Activated CD4-positive, alpha-beta T cell treated with anti-CD3 and anti-CD28 coated beads, Interleukin-2, amount 10 ng/mL, durations not matched to agents 7 days and 5 days (primary cell): ENCODE measurements at regions not wholly inside any gene's neighbourhood (a gene's known extent, or its start where the extent isn't known, plus 50 kb on each side); places are given as distances from the start of the nearest gene placed in this dataset.
"Not testable (repeated sequence)": the region's sequence is repeated elsewhere in the genome, so short reads cannot be mapped to it uniquely, and the experiment has no call there.

Source experiments
- CTCF ChIA-PET: fragments of 350-600 bp; sonication (Branson Sonifier 250); formaldehyde crosslinking; loops from one replicate; lab custom pipeline; 2021; ENCODE audit warnings: antibody characterized with exemption; lab: Charles Lee
- POLR2A ChIA-PET: fragments of 350-600 bp; sonication (Branson Sonifier 250); formaldehyde crosslinking; loops from one replicate; lab custom pipeline; 2021; ENCODE audit warnings: antibody characterized with exemption; lab: Charles Lee
- DNase-seq: peaks from one replicate; pipeline ENCODE4 v3.0.0-alpha.2; 2020
- H3K27ac Mint-ChIP-seq: one replicate; pipeline ENCODE4 v1.8.0; 2021; ENCODE audit warnings: mild to moderate bottlenecking, moderate library complexity, mixed read lengths
- H3K27me3 Mint-ChIP-seq: one replicate; pipeline ENCODE4 v1.8.0; 2021; ENCODE audit warnings: mixed read lengths
- H3K36me3 Mint-ChIP-seq: one replicate; pipeline ENCODE4 v1.8.0; 2021; ENCODE audit warnings: low read depth, mixed read lengths
- H3K4me1 Mint-ChIP-seq: one replicate; pipeline ENCODE4 v1.8.0; 2021; ENCODE audit warnings: mixed read lengths
- H3K4me3 Mint-ChIP-seq: one replicate; pipeline ENCODE4 v1.8.0; 2021; ENCODE audit warnings: mild to moderate bottlenecking, moderate library complexity, mixed read lengths
- H3K9me3 Mint-ChIP-seq: one replicate; pipeline ENCODE4 v1.8.0; 2021; ENCODE audit warnings: mixed read lengths

DNA sequence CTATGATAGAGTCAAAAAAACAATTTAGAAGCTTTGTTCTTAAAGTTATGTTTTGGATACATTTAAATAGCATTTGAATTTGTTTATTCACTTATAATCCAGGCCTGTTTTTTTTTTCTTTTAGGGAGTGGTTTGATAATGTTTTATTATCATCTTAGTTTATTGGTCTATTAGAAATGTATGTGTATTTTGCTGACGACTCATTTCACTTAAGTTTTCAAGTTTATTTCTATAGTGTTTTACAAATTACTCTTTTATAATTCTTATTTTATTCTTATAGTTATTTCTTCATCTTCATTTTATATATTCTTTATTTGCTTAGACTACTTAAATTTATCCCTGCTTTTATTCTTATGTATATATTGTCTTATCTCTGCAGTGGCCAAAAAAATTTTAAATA, 804.5 kb downstream of the NR4A2 start:
- H3K4me1 Mint-ChIP-seq, result no peaks in the 10 kb centered on the region
- no peaks in the 10 kb centered on the region for H3K9me3 Mint-ChIP-seq
- H3K27me3 Mint-ChIP-seq, result no peaks in the 10 kb centered on the region
- DNase-seq, result no peak
- ChIA-PET CTCF (no interaction called here), POLR2A (no interaction called here)
- no peak overlapping the region for H3K4me3 Mint-ChIP-seq
- H3K27ac Mint-ChIP-seq, result no peak overlapping the region
- H3K36me3 Mint-ChIP-seq, result no peaks in the 10 kb centered on the region

DNA sequence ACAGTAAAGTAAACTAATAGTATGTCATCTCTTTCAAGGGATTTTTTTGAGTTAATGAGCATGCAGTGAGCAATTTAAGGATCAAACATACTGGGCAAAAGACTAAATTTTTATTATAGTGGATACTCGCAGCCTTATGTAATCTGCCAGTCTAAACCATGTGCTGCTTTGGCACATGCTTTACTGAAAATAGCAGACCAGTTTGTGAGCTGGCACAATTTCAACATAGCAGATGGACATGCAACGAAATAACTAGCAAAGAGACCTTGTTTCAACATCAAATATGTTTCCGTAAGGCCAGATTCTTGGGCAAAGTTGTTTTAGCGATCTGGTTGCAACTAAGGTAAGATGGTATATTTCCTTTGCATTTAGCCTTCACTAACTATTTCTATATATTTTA, 807.3 kb downstream of the NR4A2 start:
- Mint-ChIP-seq H3K4me1 (no peaks in the 10 kb centered on the region), H3K4me3 (no peak overlapping the region), H3K27me3 (no peaks in the 10 kb centered on the region), H3K9me3 (no peaks in the 10 kb centered on the region), H3K36me3 (no peaks in the 10 kb centered on the region), H3K27ac (no peak overlapping the region)
- POLR2A ChIA-PET, result no interaction called here
- no peak for DNase-seq
- CTCF ChIA-PET, result interaction anchor here (1.0 kb wide), 1 partner anchor 130 kb away, joined by 3 read pairs; no protein-coding TSS in a partner anchor

DNA sequence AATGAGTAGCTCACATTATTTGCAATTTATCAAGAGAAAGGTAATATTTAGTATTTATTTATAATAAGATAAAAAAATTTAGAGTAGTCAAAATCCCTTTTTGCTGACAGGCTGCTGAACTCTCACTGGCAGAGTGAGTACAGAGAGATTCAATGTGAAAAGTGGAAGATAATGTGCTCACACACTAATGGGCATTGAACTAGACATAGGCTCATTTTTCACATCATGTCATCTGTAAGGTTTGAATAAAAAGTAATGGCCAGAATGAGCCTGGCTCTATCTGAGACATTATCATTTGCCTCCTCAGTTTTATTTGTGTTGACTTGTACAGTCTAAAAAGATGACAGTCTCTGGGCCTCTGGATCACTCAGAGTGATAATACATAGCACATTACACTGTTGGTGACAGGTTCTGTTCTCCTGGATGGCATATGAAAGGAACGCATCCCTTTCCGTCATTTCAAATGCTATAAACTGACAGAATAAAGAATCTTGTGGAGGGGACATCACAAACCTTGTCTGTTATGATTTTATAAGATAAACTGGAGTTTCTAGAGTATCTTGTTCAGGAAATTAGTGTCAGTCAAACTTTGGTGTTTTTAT, 812.9 kb downstream of the NR4A2 start:
- Mint-ChIP-seq H3K9me3 (no peaks in the 10 kb centered on the region), H3K4me1 (no peaks in the 10 kb centered on the region), H3K27me3 (no peaks in the 10 kb centered on the region), H3K27ac (no peak overlapping the region), H3K36me3 (no peaks in the 10 kb centered on the region), H3K4me3 (no peak overlapping the region)
- CTCF ChIA-PET, result no interaction called here
- POLR2A ChIA-PET, result no interaction called here
- no peak for DNase-seq

DNA sequence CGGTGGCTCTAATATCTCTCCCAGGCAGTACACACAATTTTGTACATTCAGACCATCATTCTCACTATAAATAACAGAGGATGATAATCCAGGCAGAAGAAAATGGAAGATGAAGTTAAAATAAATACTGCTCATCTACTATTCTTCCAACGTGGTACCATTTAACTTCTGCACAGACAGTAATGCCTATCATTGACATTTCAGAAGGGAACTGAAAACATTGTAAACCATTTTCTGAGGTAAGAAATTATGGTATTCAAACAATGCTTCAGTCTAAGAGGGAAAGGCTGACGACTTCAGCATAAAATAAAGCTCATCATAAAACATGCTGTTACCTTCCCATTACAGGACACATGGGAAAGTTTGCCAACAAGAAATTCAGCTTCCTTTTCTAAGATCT, 814.4 kb downstream of the NR4A2 start:
- Mint-ChIP-seq H3K4me1 (no peaks in the 10 kb centered on the region), H3K9me3 (no peaks in the 10 kb centered on the region), H3K27ac (no peak overlapping the region), H3K4me3 (no peak overlapping the region), H3K27me3 (no peaks in the 10 kb centered on the region), H3K36me3 (no peaks in the 10 kb centered on the region)
- ChIA-PET POLR2A (no interaction called here), CTCF (no interaction called here)
- no peak for DNase-seq

DNA sequence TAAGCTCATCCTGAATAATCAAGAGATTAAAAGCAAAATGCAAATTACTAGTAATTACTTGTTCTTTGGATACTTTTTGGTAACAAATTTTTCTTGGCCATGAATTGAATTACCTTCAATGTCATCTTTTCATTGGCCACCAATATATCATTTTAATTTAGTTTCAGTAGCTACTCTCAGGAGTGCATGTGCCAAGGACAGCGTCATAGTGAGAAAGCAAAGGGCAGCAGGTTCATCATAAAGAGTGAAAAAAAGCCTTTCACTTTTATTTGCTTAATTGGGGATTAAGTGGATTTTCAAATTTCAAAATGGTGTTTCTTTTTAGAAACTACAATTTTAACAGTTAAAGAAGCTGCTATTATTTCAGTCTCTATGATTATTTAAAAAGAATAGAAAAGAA, 815.2 kb downstream of the NR4A2 start:
- no peak overlapping the region for H3K27ac Mint-ChIP-seq
- ChIA-PET CTCF (no interaction called here), POLR2A (no interaction called here)
- no peaks in the 10 kb centered on the region for H3K9me3 Mint-ChIP-seq
- no peaks in the 10 kb centered on the region for H3K4me1 Mint-ChIP-seq
- H3K36me3 Mint-ChIP-seq, result no peaks in the 10 kb centered on the region
- no peak overlapping the region for H3K4me3 Mint-ChIP-seq
- DNase-seq, result no peak
- H3K27me3 Mint-ChIP-seq, result no peaks in the 10 kb centered on the region

DNA sequence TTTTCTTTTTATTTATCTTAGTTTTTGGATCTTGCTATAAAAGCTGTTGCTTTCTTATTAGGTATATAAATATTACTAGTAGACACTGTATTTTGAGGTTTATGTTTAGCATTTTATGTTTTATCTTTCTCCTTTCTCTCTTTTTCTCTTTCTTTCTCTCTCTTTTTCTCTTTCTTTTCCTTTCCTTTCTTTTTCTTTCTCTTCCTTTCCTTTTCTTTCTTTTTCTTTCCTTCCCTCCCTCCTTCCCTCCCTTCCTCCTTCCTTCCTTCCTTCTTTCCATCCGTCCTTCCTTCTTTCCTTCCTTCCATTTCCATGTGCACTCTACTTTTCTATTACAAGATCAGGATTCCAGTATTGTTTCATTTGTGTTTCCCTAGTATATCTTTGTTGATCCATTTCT, 814.8 kb downstream of the KCNJ3 start:
- Mint-ChIP-seq H3K27me3 (no peaks in the 10 kb centered on the region), H3K4me3 (no peak overlapping the region), H3K4me1 (no peaks in the 10 kb centered on the region), H3K36me3 (no peaks in the 10 kb centered on the region), H3K9me3 (no peaks in the 10 kb centered on the region), H3K27ac (no peak overlapping the region)
- ChIA-PET CTCF (no interaction called here), POLR2A (no interaction called here)
- DNase-seq, result no peak

DNA sequence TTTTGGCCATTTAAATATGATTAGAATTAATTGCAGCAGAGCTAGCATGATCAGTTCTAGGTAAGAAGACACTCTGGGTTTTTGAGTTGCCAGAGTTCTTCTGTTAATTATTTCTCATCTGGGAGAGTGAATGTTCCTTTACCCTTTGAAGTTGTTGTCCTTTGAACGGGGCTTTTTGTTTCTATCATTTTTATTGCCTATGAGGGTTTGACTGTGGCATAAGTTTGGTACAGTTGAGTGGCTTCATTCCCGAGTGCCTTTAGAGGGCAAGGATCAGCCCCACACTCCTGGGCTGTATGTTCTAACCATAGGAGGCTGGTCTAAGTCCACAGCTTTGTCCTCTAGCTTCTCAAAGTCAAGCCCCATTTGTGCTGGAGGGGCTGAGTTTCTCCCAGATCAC, 804.3 kb downstream of the KCNJ3 start:
- Mint-ChIP-seq H3K9me3 (peaks cover 2% of the 10 kb centered on the region), H3K27ac (no peak overlapping the region), H3K27me3 (no peaks in the 10 kb centered on the region), H3K4me3 (no peak overlapping the region), H3K4me1 (no peaks in the 10 kb centered on the region), H3K36me3 (no peaks in the 10 kb centered on the region)
- CTCF ChIA-PET, result no interaction called here
- no peak for DNase-seq
- POLR2A ChIA-PET, result no interaction called here

DNA sequence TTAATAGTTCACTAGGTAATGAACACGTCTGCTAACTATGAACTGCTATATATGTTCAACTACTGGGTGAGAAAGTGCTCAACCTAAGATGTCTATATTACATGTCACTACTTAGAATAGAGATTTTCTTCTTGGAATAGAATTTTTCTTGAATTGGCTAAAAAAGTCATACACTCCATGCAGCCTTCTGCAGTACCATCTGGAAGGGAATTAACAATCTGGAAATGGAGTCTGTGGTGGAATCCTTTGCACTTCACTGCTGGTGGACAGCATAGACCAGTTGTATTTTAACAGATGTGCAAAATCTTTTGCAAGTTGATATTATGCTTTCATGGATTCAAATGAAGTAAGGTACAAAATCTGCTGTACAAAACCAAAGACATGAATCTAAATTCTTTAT, 799.6 kb downstream of the KCNJ3 start:
- no peak for DNase-seq
- CTCF ChIA-PET, result no interaction called here
- no peaks in the 10 kb centered on the region for H3K4me1 Mint-ChIP-seq
- H3K4me3 Mint-ChIP-seq, result no peak overlapping the region
- H3K27me3 Mint-ChIP-seq, result no peaks in the 10 kb centered on the region
- H3K27ac Mint-ChIP-seq, result no peak overlapping the region
- H3K36me3 Mint-ChIP-seq, result no peaks in the 10 kb centered on the region
- POLR2A ChIA-PET, result no interaction called here
- peaks cover 2% of the 10 kb centered on the region for H3K9me3 Mint-ChIP-seq

DNA sequence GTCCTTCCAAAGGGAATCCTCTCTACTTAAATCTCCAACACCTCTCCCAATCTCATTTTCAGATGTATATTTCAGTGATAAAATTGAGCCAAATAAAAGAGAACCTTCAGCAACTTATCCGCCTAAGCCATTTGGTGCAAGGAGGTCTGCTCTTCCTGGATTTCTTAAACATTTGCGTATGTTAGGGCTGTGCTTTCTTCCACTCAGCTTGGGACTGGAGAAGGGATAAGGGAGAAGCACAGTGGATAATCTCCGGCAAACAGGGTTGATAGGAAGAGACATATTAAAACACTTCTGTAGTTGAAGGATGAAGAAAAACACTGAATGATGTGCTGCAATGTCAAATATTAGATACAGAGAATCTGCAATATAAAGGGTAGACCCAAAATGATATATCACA, 796.2 kb downstream of the KCNJ3 start:
- Mint-ChIP-seq H3K4me1 (no peaks in the 10 kb centered on the region), H3K27me3 (no peaks in the 10 kb centered on the region), H3K27ac (no peak overlapping the region), H3K9me3 (peaks cover 2% of the 10 kb centered on the region), H3K36me3 (no peaks in the 10 kb centered on the region), H3K4me3 (no peak overlapping the region)
- ChIA-PET POLR2A (no interaction called here), CTCF (no interaction called here)
- DNase-seq, result no peak

DNA sequence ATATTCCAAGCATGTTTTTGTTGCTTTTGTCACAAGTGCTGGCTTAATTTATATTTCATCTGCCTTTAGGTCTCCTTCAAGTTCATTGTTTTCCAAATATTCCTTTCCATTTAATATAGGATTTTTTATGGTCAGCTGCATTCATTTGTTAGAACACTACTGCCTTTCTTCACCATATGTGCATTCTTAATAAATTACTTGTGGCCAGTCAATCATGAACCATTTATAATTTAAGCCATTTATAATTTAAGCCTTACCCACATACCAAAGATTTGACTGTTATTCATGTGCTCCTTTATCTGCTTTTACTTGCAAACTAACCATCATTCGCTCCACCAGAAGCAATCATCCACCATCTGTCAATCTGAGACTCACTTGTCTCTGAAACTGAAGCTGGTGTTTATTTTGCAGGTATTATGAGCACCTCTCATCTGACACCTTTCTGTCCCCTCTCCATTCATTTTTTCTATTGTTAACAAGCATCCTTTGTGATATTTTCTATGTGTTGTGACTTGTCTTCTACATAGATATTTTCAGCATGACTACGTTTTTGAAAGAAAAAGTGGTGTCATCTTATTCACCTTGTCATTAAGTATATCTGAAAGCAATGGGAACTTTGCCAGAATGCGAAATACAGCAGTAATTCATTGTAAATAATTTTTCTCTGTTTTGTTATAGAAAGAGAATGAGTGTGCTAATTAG, 786.8 kb downstream of the KCNJ3 start:
- DNase-seq, result no peak
- POLR2A ChIA-PET, result no interaction called here
- no peak overlapping the region for H3K27ac Mint-ChIP-seq
- no peaks in the 10 kb centered on the region for H3K4me1 Mint-ChIP-seq
- H3K36me3 Mint-ChIP-seq, result no peaks in the 10 kb centered on the region
- H3K9me3 Mint-ChIP-seq, result peaks cover 2% of the 10 kb centered on the region
- CTCF ChIA-PET, result no interaction called here
- no peaks in the 10 kb centered on the region for H3K27me3 Mint-ChIP-seq
- H3K4me3 Mint-ChIP-seq, result no peak overlapping the region

DNA sequence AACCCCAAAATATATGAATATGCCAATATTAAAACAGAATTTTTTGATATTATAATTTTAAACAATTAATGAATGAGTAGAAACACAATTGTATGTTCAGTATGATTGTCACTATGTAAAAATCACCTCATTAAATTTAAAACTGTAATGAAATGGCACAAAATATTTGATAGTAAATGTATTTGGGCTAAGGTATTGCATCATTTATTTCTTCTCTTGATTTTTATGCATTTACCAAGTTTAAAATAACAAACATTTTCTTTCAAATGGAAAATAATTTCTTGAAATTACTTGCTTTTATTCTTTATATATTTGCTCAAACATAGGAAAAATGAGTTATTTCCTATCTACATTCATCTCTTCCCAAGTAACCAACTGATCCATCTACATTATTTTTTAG, 782.6 kb downstream of the KCNJ3 start:
- Mint-ChIP-seq H3K4me3 (no peak overlapping the region), H3K27ac (no peak overlapping the region), H3K27me3 (no peaks in the 10 kb centered on the region), H3K36me3 (no peaks in the 10 kb centered on the region), H3K4me1 (no peaks in the 10 kb centered on the region), H3K9me3 (peaks cover 2% of the 10 kb centered on the region)
- CTCF ChIA-PET, result no interaction called here
- POLR2A ChIA-PET, result no interaction called here
- DNase-seq, result no peak

DNA sequence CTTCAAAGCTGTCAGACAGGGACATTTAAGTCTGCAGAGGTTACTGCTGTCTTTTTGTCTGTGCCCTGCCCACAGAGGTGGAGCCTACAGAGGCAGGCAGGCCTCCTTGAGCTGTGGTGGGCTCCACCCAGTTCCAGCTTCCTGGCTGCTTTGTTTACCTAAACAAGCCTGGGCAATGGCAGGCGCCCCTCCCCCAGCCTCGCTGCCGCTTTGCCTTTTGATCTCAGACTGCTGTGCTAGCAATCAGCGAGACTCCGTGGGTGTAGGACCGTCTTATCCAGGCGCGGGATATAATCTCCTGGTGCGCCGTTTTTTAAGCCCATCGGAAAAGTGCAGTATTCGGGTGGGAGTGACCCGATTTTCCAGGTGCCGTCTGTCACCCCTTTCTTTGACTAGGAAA, 773.5 kb downstream of the KCNJ3 start:
- CTCF ChIA-PET, H3K4me3 Mint-ChIP-seq, H3K27ac Mint-ChIP-seq, H3K36me3 Mint-ChIP-seq, H3K9me3 Mint-ChIP-seq, DNase-seq, POLR2A ChIA-PET, H3K27me3 Mint-ChIP-seq, H3K4me1 Mint-ChIP-seq: not testable (repeated sequence)

DNA sequence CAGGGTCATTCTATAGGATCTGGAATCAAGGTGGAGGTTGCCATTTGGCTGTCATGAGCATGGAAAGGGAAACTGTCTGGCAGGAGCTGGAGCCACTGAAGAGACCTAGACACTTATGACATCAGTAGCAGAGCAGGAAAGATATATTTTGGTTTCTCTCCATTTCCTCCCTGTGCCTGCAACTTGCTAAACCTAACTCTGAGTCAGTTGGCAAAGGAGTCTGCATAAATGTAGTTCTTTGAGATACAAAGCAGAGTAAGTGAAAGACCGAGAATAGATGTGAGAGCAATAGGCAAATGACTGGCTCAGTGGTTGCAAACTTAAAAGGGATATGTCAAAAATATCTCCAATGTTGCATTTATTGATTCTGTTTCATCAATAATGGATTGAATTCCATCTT, 757.7 kb downstream of the KCNJ3 start:
- DNase-seq, result no peak
- Mint-ChIP-seq H3K27me3 (no peaks in the 10 kb centered on the region), H3K27ac (no peak overlapping the region), H3K4me1 (no peaks in the 10 kb centered on the region), H3K4me3 (no peak overlapping the region), H3K36me3 (no peaks in the 10 kb centered on the region), H3K9me3 (no peaks in the 10 kb centered on the region)
- ChIA-PET POLR2A (no interaction called here), CTCF (no interaction called here)

DNA sequence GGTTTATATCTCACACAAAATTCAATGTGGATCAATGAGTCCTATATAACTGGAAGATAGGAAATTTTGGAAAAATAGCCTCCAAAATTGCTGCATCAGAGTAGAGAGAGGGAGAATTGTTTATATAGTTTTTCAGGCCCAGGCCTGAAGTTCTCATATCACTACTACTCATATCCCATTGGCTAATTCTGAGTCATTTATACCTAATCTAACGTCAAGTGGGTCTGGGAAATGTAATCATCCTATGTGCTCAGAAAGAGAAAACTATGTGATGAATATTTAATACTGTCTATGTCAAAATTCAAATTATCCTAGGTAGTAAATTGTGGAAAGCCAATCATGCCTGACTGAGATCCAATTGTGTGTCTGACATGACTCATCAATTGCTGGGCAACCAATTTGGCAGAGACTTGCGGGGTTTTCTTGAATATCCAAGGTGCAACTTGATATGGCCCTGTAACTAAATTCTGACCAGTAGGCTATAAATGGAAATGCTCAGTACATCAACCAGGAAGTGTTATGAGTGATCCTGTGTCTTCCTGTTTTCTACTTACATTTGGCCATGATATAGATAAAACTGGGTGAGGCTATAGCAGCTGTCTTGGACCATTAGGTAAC, 744.4 kb downstream of the KCNJ3 start:
- DNase-seq, result no peak

More for the DNA sequence above, 744.4 kb downstream of the KCNJ3 start:
- Mint-ChIP-seq H3K36me3 (no peaks in the 10 kb centered on the region), H3K9me3 (peaks cover 9% of the 10 kb centered on the region), H3K27ac (no peak overlapping the region), H3K27me3 (no peaks in the 10 kb centered on the region), H3K4me3 (no peak overlapping the region), H3K4me1 (no peaks in the 10 kb centered on the region)
- POLR2A ChIA-PET, result no interaction called here
- CTCF ChIA-PET, result no interaction called here
